K562 (cell line): ENCODE measurements at regions not wholly inside any gene's neighbourhood (a gene's known extent, or its start where the extent isn't known, plus 50 kb on each side); places are given as distances from the start of the nearest gene placed in this dataset.
A peak's percentile ranks its signal among the peaks of the same experiment; 100 is the strongest.

Experiments
- ATAC-seq: fragments of 200-7000 bp; cut with Tn5 transposase; 3 replicates; pipeline ENCODE4 v1.9.1; 2020; ENCODE audit warnings: moderate library complexity
- BruUV-seq: library from RNA; stranded (reverse); fragments of 400-500 nt; replicated peaks from 2 replicates; lab custom pipeline; 2021; lab: Mats Ljungman, UMichigan
- CTCF ChIA-PET: fragments of 300-600 bp; formaldehyde crosslinking; extraction: SDS; loops from one replicate; lab custom pipeline; 2021; ENCODE audit warnings: low intra/inter-chr PET ratio; lab: Yijun Ruan, JAX
- POLR2A ChIA-PET: fragments of 300-600, 350-650 bp; sonication (Branson Sonifier 250); formaldehyde crosslinking; extraction: SDS; loops from one replicate; lab custom pipeline; 2021; ENCODE audit warnings: antibody characterized with exemption, inconsistent platforms; lab: Yijun Ruan, JAX
- DNase-seq, 4 experiments: peaks; one replicate each; pipeline versions ENCODE4 v3.0.0 to v3.0.0-alpha.2; 2011 to 2018; ENCODE audit warnings: low spot score in 3 of 4, mixed read lengths in 3 of 4; ENCODE audit errors: extremely low read depth in 1 of 4
- FAIRE-seq: peaks from 2 replicates; lab custom pipeline; 2011; peaks lifted over from hg19 to GRCh38; lab: Jason Lieb, UNC
- H2AFZ ChIP-seq: 2 replicates; pipeline ENCODE4 v1.6.0; 2011; ENCODE audit warnings: low read depth, low read length, control low read depth, inconsistent platforms
- H3K27ac ChIP-seq: fragments of 200-600 bp; 3 replicates; pipeline ENCODE4 v1.8.0; 2011; ENCODE audit warnings: low read depth, mild to moderate bottlenecking, control low read depth, inconsistent platforms, low read length, moderate library complexity, mixed read lengths; ENCODE audit errors: extremely low read depth
- H3K27me3 ChIP-seq, 2 experiments: fragments of 300-600 bp in 1 of 2; 2 replicates in 1 of 2; 3 replicates in 1 of 2; pipeline versions ENCODE4 v1.6.0 to v1.8.0; 2011; ENCODE audit warnings: inconsistent platforms in 2 of 2, low read length in 2 of 2, mild to moderate bottlenecking in 1 of 2, mixed read lengths in 1 of 2, moderate library complexity in 1 of 2; ENCODE audit not compliant: control insufficient read depth in 2 of 2, insufficient read depth in 2 of 2
- H3K36me3 ChIP-seq: fragments of 300-600 bp; 3 replicates; pipeline ENCODE4 v1.8.0; 2011; ENCODE audit warnings: mild to moderate bottlenecking, low read length, inconsistent platforms; ENCODE audit not compliant: control insufficient read depth, insufficient read depth
- H3K4me1 ChIP-seq, 2 experiments: fragments of 200-600 bp in 1 of 2; replicated peaks in 1 of 2; 2 replicates in 1 of 2; 3 replicates in 1 of 2; pipeline versions ENCODE4 v1.5.1 to v1.8.0; 2011; ENCODE audit warnings: inconsistent platforms in 2 of 2, low read length in 2 of 2, mild to moderate bottlenecking in 1 of 2, mixed read lengths in 1 of 2, moderate library complexity in 1 of 2; ENCODE audit not compliant: control insufficient read depth in 2 of 2, insufficient read depth in 2 of 2
- H3K4me2 ChIP-seq: 2 replicates; pipeline ENCODE4 v1.6.1; 2011; ENCODE audit warnings: low read length, control low read depth, inconsistent platforms, mixed read lengths; ENCODE audit not compliant: insufficient read depth
- H3K4me3 ChIP-seq: fragments of 200-600 bp; sonication (generic), shearing (Covaris generic); 2 replicates; pipeline ENCODE4 v1.5.1; 2016; ENCODE audit warnings: control low read depth, inconsistent platforms
- H3K79me2 ChIP-seq: fragments of 200-600 bp; 3 replicates; pipeline ENCODE4 v1.8.0; 2011; ENCODE audit warnings: low read length, inconsistent platforms; ENCODE audit not compliant: control insufficient read depth, insufficient read depth
- H3K9ac ChIP-seq, 2 experiments: 2 replicates each; pipeline versions ENCODE4 v1.6.0 to v1.6.1; 2011; ENCODE audit warnings: low read depth in 2 of 2, low read length in 2 of 2, control low read depth in 1 of 2, inconsistent platforms in 1 of 2, mild to moderate bottlenecking in 1 of 2, mixed read lengths in 1 of 2; ENCODE audit not compliant: insufficient read depth in 1 of 2
- H3K9me1 ChIP-seq: one replicate; pipeline ENCODE4 v1.6.0; 2011; ENCODE audit warnings: inconsistent platforms, mild to moderate bottlenecking, low read length, moderate library complexity; ENCODE audit not compliant: control insufficient read depth, insufficient read depth
- H3K9me3 ChIP-seq: replicated peaks from 2 replicates; pipeline ENCODE4 v1.5.1; 2011; ENCODE audit warnings: low read depth, low read length, inconsistent platforms; ENCODE audit not compliant: control insufficient read depth, insufficient read depth
- H4K20me1 ChIP-seq: replicated peaks from 2 replicates; pipeline ENCODE4 v1.6.1; 2011; ENCODE audit warnings: low read length, inconsistent platforms, mixed read lengths; ENCODE audit not compliant: control insufficient read depth, insufficient read depth
- CEBPB ChIP-seq: fragments of 450-650 bp; IDR thresholded peaks from 2 replicates; pipeline ENCODE4 v1.6.1; 2016; ENCODE audit warnings: missing genetic modification characterization, missing compliant biosample characterization
- CEBPG ChIP-seq, 3 experiments: fragments of 200-800 bp in 1 of 3; sonication (Bioruptor generic) in 1 of 3; sonication (generic) in 1 of 3; formaldehyde crosslinking in 1 of 3; IDR thresholded peaks in 2 of 3; conservative IDR thresholded peaks in 1 of 3; 2 replicates each; pipeline versions ENCODE4 v1.6.1 to v1.8.0; 2016 to 2022; ENCODE audit warnings: missing compliant biosample characterization in 2 of 3, missing genetic modification characterization in 2 of 3, mild to moderate bottlenecking in 1 of 3, missing genetic modification reagents in 1 of 3
- CHD4 ChIP-seq: fragments of 200-600 bp; sonication (generic); IDR thresholded peaks from 3 replicates; pipeline ENCODE4 v1.6.1; 2012; ENCODE audit warnings: low read depth, mild to moderate bottlenecking, mixed read lengths, low read length, inconsistent platforms; ENCODE audit not compliant: insufficient read depth, insufficient replicate concordance, poor library complexity, severe bottlenecking
- ZNF3 ChIP-seq: fragments of 250-450 bp; sonication (Bioruptor Pico); IDR thresholded peaks from 2 replicates; pipeline ENCODE4 v1.5.0; 2021; ENCODE audit warnings: mild to moderate bottlenecking, moderate library complexity
- ZNF324 ChIP-seq: fragments of 250-450 bp; sonication (Bioruptor Pico); IDR thresholded peaks from 2 replicates; pipeline ENCODE4 v1.4.0; 2020; ENCODE audit warnings: mild to moderate bottlenecking
- WGBS: fragments of 100-300 bp; shearing (Covaris generic); methylation state at CpG from one replicate; pipeline ENCODE4 v1.1.6; 2016; ENCODE audit warnings: low coverage, mixed read lengths; ENCODE audit not compliant: insufficient coverage; ENCODE audit errors: missing lambda C conversion rate; 5-methylcytosine and 5-hydroxymethylcytosine counted together
- in situ Hi-C: fragments of 300-500 bp; cut with MboI; formaldehyde crosslinking; loops from 4 replicates; pipeline ENCODE4 v1.15.0; 2018; ENCODE audit warnings: inconsistent platforms, mixed read lengths
- intact Hi-C: fragments of 100-400 bp; cut with micrococcal nuclease; formaldehyde crosslinking; loops from 2 replicates; pipeline ENCODE4 v1.14.2; 2022
- TF ChIP-seq, protein P1 (sequence below): fragments of 250-450 bp; sonication (Bioruptor Pico); IDR thresholded peaks from 2 replicates; pipeline ENCODE4 v1.4.0; 2020; ENCODE audit warnings: borderline replicate concordance

GRCh38 chr7:13126347-13126746, 438.9 kb downstream of the ARL4A start (continued):
- TF ChIP-seq ZNF3 (CRISPR knock-in tag) (no peak), CHD4 (no peak), ZNF324 (no peak)

- Histone ChIP-seq H3K9me3 (no peaks in the 10 kb centered on the region), H3K4me1 (no peaks in the 10 kb centered on the region; a peak in 1 of 5 replicates), H2AFZ (no peak overlapping the region), H3K9me1 (no peaks in the 10 kb centered on the region), H3K36me3 (no peaks in the 10 kb centered on the region), H4K20me1 (no peaks in the 10 kb centered on the region), H3K4me2 (no peak overlapping the region), H3K27me3 (no peaks in the 10 kb centered on the region), H3K4me3 (no peak overlapping the region), H3K27ac (no peak overlapping the region), H3K79me2 (no peaks in the 10 kb centered on the region), H3K9ac (no peak overlapping the region)
- intact Hi-C loops, result no loop called here
- no peak for ATAC-seq
- TF ChIP-seq, protein P1, sequence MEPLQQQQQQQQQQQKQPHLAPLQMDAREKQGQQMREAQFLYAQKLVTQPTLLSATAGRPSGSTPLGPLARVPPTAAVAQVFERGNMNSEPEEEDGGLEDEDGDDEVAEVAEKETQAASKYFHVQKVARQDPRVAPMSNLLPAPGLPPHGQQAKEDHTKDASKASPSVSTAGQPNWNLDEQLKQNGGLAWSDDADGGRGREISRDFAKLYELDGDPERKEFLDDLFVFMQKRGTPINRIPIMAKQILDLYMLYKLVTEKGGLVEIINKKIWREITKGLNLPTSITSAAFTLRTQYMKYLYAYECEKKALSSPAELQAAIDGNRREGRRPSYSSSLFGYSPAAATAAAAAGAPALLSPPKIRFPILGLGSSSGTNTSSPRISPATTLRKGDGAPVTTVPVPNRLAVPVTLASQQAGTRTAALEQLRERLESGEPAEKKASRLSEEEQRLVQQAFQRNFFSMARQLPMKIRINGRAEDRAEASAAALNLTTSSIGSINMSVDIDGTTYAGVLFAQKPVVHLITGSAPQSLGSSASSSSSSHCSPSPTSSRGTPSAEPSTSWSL (CRISPR knock-in tag), result no peak
- TF ChIP-seq CEBPB (0 out of 2 replicates have a peak, but pooled peaks have one; percentile 35), CEBPG (CRISPR knock-in tag; IDR thresholded peaks at IDR 0.05) (no peak), CEBPG (tag; conservative IDR thresholded peaks at IDR 0.05 in 1 of 2, IDR thresholded peaks at IDR 0.05 in 1 of 2) (peak in 1 of 2 experiments; percentile 21; a peak in 1 of 4 replicates)
- POLR2A ChIA-PET, result no interaction called here
- BruUV-seq, result no TSS peak
- no peak for DNase-seq
- 14% methylated on average over 4 of the region's 4 CpGs for WGBS
- in situ Hi-C loops, result no loop called here
- no peak for FAIRE-seq
- CTCF ChIA-PET, result no interaction called here
Observed at GRCh38 chr7:13130321-13130720, 442.9 kb downstream of the ARL4A start.
